ENCODE measurements at regions not wholly inside any gene's neighbourhood (a gene's known extent, or its start where the extent isn't known, plus 50 kb on each side); places are given as distances from the start of the nearest gene placed in this dataset.

GRCh38 chr11:122486793-122487495, 168.6 kb upstream of the UBASH3B start:
- TF ChIP-seq, protein P1, sequence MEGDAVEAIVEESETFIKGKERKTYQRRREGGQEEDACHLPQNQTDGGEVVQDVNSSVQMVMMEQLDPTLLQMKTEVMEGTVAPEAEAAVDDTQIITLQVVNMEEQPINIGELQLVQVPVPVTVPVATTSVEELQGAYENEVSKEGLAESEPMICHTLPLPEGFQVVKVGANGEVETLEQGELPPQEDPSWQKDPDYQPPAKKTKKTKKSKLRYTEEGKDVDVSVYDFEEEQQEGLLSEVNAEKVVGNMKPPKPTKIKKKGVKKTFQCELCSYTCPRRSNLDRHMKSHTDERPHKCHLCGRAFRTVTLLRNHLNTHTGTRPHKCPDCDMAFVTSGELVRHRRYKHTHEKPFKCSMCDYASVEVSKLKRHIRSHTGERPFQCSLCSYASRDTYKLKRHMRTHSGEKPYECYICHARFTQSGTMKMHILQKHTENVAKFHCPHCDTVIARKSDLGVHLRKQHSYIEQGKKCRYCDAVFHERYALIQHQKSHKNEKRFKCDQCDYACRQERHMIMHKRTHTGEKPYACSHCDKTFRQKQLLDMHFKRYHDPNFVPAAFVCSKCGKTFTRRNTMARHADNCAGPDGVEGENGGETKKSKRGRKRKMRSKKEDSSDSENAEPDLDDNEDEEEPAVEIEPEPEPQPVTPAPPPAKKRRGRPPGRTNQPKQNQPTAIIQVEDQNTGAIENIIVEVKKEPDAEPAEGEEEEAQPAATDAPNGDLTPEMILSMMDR (IDR thresholded peaks at IDR 0.05), result no peak
- Histone ChIP-seq H3K27ac (no peak overlapping the region), H3K4me3 (no peak overlapping the region)
- DNase-seq (ENCODE audit: low spot score), result no peak

DNA sequence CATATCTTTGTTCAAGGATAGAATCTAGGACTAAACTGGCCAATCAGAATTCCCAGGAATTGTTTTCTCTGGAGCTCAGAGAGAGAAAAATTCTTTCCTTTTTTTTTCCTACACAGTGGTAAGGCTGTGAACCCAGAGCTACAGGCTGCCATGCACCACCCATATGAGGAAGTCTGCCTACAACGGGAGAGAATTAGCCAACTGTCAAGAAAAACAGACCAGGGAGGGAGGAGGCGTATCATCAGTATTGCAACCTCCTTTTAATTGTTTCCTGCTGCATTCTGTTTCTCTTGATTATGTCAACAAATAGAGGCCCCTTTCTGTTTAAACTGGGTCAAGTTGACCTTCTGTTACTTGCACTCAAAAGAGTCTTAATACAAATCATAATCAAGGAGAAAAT, 176.5 kb upstream of the UBASH3B start:
- no peak overlapping the region for H3K27ac ChIP-seq
- H3K4me3 ChIP-seq, result no peak overlapping the region
- DNase-seq (ENCODE audit: low spot score), result no peak
- TF ChIP-seq, protein P1 (IDR thresholded peaks at IDR 0.05), result no peak

- TF ChIP-seq, protein P1 (IDR thresholded peaks at IDR 0.05), result no peak
- no peak for DNase-seq (ENCODE audit: low spot score)
- H3K4me3 ChIP-seq, result no peak overlapping the region
- no peak overlapping the region for H3K27ac ChIP-seq
Observed at GRCh38 chr11:122468965-122469364, 186.6 kb upstream of the UBASH3B start.

DNA sequence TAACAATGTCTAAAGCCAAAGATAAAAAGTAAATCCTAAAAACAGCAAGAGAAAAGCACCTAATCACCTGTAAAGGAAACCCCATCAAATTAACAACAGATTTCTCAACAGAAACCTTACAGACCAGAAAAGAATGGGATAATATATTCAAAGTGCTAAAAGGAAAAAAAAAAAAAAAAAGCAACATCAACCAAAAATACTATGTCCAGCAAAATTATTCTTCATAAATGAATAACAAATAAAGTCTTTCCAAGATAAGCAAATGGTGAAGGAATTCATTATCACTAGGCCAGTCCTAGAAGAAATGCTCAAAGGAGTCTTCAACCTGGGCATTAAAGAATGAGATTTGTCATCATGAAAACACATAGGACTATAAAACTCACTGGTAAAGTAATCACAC, 192.0 kb upstream of the UBASH3B start:
- H3K4me3 ChIP-seq, result no peak overlapping the region
- H3K27ac ChIP-seq, result no peak overlapping the region
- TF ChIP-seq, protein P1 (IDR thresholded peaks at IDR 0.05), result no peak
- DNase-seq (ENCODE audit: low spot score), result no peak

DNA sequence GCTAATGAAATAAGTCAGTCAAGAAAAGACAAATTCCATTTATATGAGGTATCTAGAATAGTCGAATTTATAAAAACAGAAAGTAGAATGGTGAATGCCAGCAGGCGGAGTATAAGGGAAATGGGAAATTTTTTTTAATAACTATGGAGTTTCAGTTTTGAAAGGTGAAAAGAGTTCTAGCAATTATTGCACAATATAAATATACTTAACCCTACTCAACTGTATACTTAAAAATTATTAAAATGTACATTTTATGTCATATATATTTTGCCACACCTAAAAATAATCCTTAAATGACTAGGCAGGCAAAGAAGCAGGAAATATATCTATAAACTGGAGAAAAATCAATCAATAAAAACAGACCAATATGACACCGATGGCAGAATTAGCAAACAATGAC, 196.5 kb upstream of the UBASH3B start:
- Histone ChIP-seq H3K4me3 (no peak overlapping the region), H3K27ac (no peak overlapping the region)
- no peak for DNase-seq (ENCODE audit: low spot score)
- TF ChIP-seq, protein P1 (IDR thresholded peaks at IDR 0.05), result no peak

DNA sequence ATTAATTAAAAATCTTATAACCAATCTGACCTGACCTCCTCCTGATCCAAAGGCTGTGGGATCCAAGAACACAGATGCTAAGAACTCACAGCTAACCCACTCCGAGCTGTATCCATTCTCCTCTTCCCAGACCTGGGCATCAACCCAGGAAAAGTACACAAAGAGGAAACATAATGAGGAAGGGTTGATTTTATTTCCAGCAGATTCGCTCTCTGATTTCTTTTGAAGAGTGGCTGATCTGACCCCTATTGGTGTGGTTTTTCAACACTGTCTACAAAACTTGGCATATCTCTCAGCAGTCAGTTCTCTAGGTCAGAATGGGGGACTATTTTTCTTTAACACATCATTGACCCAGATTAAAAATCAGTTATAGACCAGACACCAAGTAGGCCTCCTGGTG, 201.9 kb upstream of the UBASH3B start:
- DNase-seq (ENCODE audit: low spot score), result no peak
- H3K27ac ChIP-seq, result no peak overlapping the region
- TF ChIP-seq, protein P1 (IDR thresholded peaks at IDR 0.05), result no peak
- H3K4me3 ChIP-seq, result no peak overlapping the region

DNA sequence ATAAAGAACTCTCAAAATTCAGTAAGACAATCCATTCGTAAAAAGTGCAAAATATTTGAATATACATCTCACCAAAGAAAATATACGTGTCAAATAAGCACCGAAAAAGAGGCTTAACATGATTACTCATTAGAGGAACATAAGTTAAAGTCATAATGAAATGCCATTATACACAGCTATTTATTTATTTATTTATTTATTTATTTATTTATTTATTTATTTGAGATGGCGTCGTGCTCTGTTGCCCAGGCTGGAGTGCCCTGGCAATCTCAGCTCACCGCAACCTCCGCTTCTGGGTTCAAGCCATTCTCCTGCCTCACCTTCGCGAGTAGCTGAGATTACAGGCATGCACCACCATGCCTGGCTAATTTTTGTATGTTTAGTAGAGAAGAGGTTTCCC, 203.6 kb upstream of the UBASH3B start:
- no peak for DNase-seq (ENCODE audit: low spot score)
- TF ChIP-seq, protein P1 (IDR thresholded peaks at IDR 0.05), result no peak
- H3K27ac ChIP-seq, result no peak overlapping the region

More for the DNA sequence above, 203.6 kb upstream of the UBASH3B start:
- H3K4me3 ChIP-seq, result no peak overlapping the region
